Chondrocyte (in vitro differentiated cells): ENCODE measurements at regions not wholly inside any gene's neighbourhood (a gene's known extent, or its start where the extent isn't known, plus 50 kb on each side); places are given as distances from the start of the nearest gene placed in this dataset.

Experiments used
- DNase-seq: peaks from one replicate; pipeline ENCODE4 v3.0.0; 2021; ENCODE audit warnings: mixed read lengths, low spot score
- H3K27ac Mint-ChIP-seq: one replicate; pipeline ENCODE4 v1.8.0; 2021; ENCODE audit warnings: mild to moderate bottlenecking, moderate library complexity, mixed read lengths; ENCODE audit not compliant: unreplicated experiment
- H3K27me3 Mint-ChIP-seq: 2 replicates; pipeline ENCODE4 v1.8.0; 2021; ENCODE audit warnings: low read depth, mixed read lengths
- H3K36me3 Mint-ChIP-seq: 2 replicates; pipeline ENCODE4 v1.8.0; 2021; ENCODE audit warnings: low read depth, mixed read lengths
- H3K4me1 Mint-ChIP-seq: 2 replicates; pipeline ENCODE4 v1.8.0; 2021; ENCODE audit warnings: low read depth, mild to moderate bottlenecking, mixed read lengths
- H3K4me3 Mint-ChIP-seq: one replicate; pipeline ENCODE4 v1.8.0; 2021; ENCODE audit warnings: mild to moderate bottlenecking, moderate library complexity, mixed read lengths; ENCODE audit not compliant: unreplicated experiment
- H3K9me3 Mint-ChIP-seq: 2 replicates; pipeline ENCODE4 v1.8.0; 2021; ENCODE audit warnings: low read depth, mixed read lengths
- CTCF ChIP-seq: fragments of 200-600 bp; sonication (generic); IDR thresholded peaks from 2 replicates; pipeline ENCODE4 v1.5.0; 2021; ENCODE audit warnings: antibody characterized with exemption, mild to moderate bottlenecking, moderate library complexity

GRCh38 chr5:125266106-125266505 lies 519.7 kb upstream of the ZNF608 start:
- no peak for DNase-seq
- no peaks in the 10 kb centered on the region for H3K9me3 Mint-ChIP-seq
- no peak overlapping the region for H3K4me3 Mint-ChIP-seq
- H3K4me1 Mint-ChIP-seq, result peaks cover 10% of the 10 kb centered on the region
- H3K27me3 Mint-ChIP-seq, result no peaks in the 10 kb centered on the region
- H3K36me3 Mint-ChIP-seq, result no peaks in the 10 kb centered on the region
- no peak overlapping the region for H3K27ac Mint-ChIP-seq
- no peak for TF ChIP-seq CTCF

- H3K9me3 Mint-ChIP-seq, result no peaks in the 10 kb centered on the region
- no peaks in the 10 kb centered on the region for H3K27me3 Mint-ChIP-seq
- DNase-seq, result no peak
- H3K4me1 Mint-ChIP-seq, result peaks cover 16% of the 10 kb centered on the region
- no peaks in the 10 kb centered on the region for H3K36me3 Mint-ChIP-seq
- TF ChIP-seq CTCF, result no peak
- H3K4me3 Mint-ChIP-seq, result no peak overlapping the region
- H3K27ac Mint-ChIP-seq, result no peak overlapping the region
These were observed 521.3 kb upstream of the ZNF608 start for GRCh38 chr5:125267636-125268248.

GRCh38 chr5:125269926-125270325 lies 523.5 kb upstream of the ZNF608 start:
- H3K27me3 Mint-ChIP-seq, result no peaks in the 10 kb centered on the region
- no peak for TF ChIP-seq CTCF
- no peaks in the 10 kb centered on the region for H3K9me3 Mint-ChIP-seq
- no peak for DNase-seq
- H3K36me3 Mint-ChIP-seq, result no peaks in the 10 kb centered on the region
- H3K27ac Mint-ChIP-seq, result no peak overlapping the region
- peaks cover 26% of the 10 kb centered on the region for H3K4me1 Mint-ChIP-seq
- no peak overlapping the region for H3K4me3 Mint-ChIP-seq

GRCh38 chr5:125272357-125272756 lies 525.9 kb upstream of the ZNF608 start:
- Mint-ChIP-seq H3K9me3 (peaks cover 4% of the 10 kb centered on the region), H3K27ac (no peak overlapping the region), H3K36me3 (no peaks in the 10 kb centered on the region), H3K4me1 (peaks cover 41% of the 10 kb centered on the region), H3K4me3 (no peak overlapping the region), H3K27me3 (no peaks in the 10 kb centered on the region)
- no peak for TF ChIP-seq CTCF
- no peak for DNase-seq

- H3K27me3 Mint-ChIP-seq, result no peaks in the 10 kb centered on the region
- no peak for DNase-seq
- no peaks in the 10 kb centered on the region for H3K36me3 Mint-ChIP-seq
- H3K9me3 Mint-ChIP-seq, result peaks cover 7% of the 10 kb centered on the region
- no peak overlapping the region for H3K4me3 Mint-ChIP-seq
- TF ChIP-seq CTCF, result no peak
- H3K4me1 Mint-ChIP-seq, result peaks cover 51% of the 10 kb centered on the region
- no peak overlapping the region for H3K27ac Mint-ChIP-seq
These were observed 527.8 kb upstream of the ZNF608 start for GRCh38 chr5:125274211-125274610.
